Loucy (cell line): ENCODE measurements at regions not wholly inside any gene's neighbourhood (a gene's known extent, or its start where the extent isn't known, plus 50 kb on each side); places are given as distances from the start of the nearest gene placed in this dataset.
"Not testable (repeated sequence)": the region's sequence is repeated elsewhere in the genome, so short reads cannot be mapped to it uniquely, and the experiment has no call there.

ENCODE experiments used
- H2AFZ ChIP-seq: fragments of 200-600 bp; sonication (generic); 2 replicates; pipeline ENCODE4 v1.6.0; 2016; ENCODE audit warnings: antibody characterized with exemption, mild to moderate bottlenecking, low read length, moderate library complexity
- H3F3A ChIP-seq: fragments of 200-600 bp; 2 replicates; pipeline ENCODE4 v1.6.0; 2016; ENCODE audit warnings: antibody characterized with exemption, low read depth, mild to moderate bottlenecking
- H3K27me3 ChIP-seq: fragments of 200-600 bp; sonication (generic); 2 replicates; pipeline ENCODE4 v1.6.1; 2014; ENCODE audit warnings: low read length, mild to moderate bottlenecking; ENCODE audit not compliant: insufficient read depth, poor library complexity, severe bottlenecking
- H3K36me3 ChIP-seq: fragments of 200-600 bp; sonication (generic); 2 replicates; pipeline ENCODE4 v1.6.1; 2016; ENCODE audit warnings: low read length; ENCODE audit not compliant: insufficient read depth
- H3K4me1 ChIP-seq: fragments of 200-600 bp; sonication (generic); 2 replicates; pipeline ENCODE4 v1.5.1; 2014; ENCODE audit warnings: low read length, mild to moderate bottlenecking; ENCODE audit not compliant: insufficient read depth, poor library complexity, severe bottlenecking
- H3K4me2 ChIP-seq: fragments of 200-600 bp; sonication (generic); 2 replicates; pipeline ENCODE4 v1.6.0; 2014; ENCODE audit warnings: antibody characterized with exemption, low read length, low read depth, mild to moderate bottlenecking; ENCODE audit not compliant: poor library complexity, severe bottlenecking
- H3K4me3 ChIP-seq: fragments of 200-600 bp; sonication (generic); 2 replicates; pipeline ENCODE4 v1.5.1; 2014; ENCODE audit warnings: low read length, mild to moderate bottlenecking, mixed read lengths; ENCODE audit not compliant: poor library complexity, severe bottlenecking
- H3K79me2 ChIP-seq: fragments of 200-600 bp; sonication (generic); 2 replicates; pipeline ENCODE4 v1.6.1; 2014; ENCODE audit warnings: low read length; ENCODE audit not compliant: insufficient read depth
- H3K9ac ChIP-seq: fragments of 200-600 bp; sonication (generic); 2 replicates; pipeline ENCODE4 v1.6.0; 2014; ENCODE audit warnings: mild to moderate bottlenecking, low read depth, low read length, moderate library complexity; ENCODE audit not compliant: poor library complexity, severe bottlenecking
- H3K9me2 ChIP-seq: fragments of 200-600 bp; sonication (generic); replicated peaks from 2 replicates; pipeline ENCODE4 v1.6.1; 2016; ENCODE audit warnings: low read depth, low read length, mixed read lengths
- H3K9me3 ChIP-seq: fragments of 200-600 bp; sonication (generic); 2 replicates; pipeline ENCODE4 v1.6.1; 2014; ENCODE audit warnings: mild to moderate bottlenecking, antibody characterized with exemption, low read length, low read depth; ENCODE audit not compliant: insufficient read depth
- H4K20me1 ChIP-seq: fragments of 200-600 bp; sonication (generic); 2 replicates; pipeline ENCODE4 v1.6.0; 2014; ENCODE audit warnings: antibody characterized with exemption, low read length, mild to moderate bottlenecking; ENCODE audit not compliant: insufficient read depth, poor library complexity, severe bottlenecking

DNA sequence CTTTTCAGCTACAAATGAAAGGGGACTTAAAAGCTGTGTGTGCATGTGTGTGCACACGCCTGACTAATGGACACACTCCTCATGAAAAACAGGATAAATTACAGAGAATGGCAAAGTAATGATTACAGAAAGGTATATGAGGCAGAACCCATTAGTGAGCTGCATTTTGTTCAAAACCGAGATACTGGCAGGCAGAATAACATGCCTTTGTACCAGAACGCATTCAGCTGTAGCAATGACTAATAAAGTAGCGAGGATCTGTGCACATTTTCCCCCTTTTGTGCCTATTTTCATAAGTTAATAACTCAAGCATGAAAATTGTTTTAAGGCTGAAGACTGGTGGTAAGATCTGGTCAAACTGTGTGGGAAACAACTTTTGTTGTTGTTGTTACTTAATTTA lies 165.7 kb upstream of the PLGLB2 start:
- not testable (repeated sequence) for H3K9ac ChIP-seq, H3K4me2 ChIP-seq, H3K4me3 ChIP-seq, H3K4me1 ChIP-seq, H3K36me3 ChIP-seq, H3F3A ChIP-seq, H2AFZ ChIP-seq, H3K79me2 ChIP-seq, H4K20me1 ChIP-seq, H3K27me3 ChIP-seq, H3K9me2 ChIP-seq, H3K9me3 ChIP-seq

- H3K9me3 ChIP-seq, H3K9me2 ChIP-seq, H3K9ac ChIP-seq, H3K36me3 ChIP-seq, H3K27me3 ChIP-seq, H3K4me3 ChIP-seq, H2AFZ ChIP-seq, H3F3A ChIP-seq, H3K4me2 ChIP-seq, H3K79me2 ChIP-seq, H4K20me1 ChIP-seq, H3K4me1 ChIP-seq: not testable (repeated sequence)
Observed at GRCh38 chr2:87582579-87582978, 165.3 kb upstream of the PLGLB2 start.

DNA sequence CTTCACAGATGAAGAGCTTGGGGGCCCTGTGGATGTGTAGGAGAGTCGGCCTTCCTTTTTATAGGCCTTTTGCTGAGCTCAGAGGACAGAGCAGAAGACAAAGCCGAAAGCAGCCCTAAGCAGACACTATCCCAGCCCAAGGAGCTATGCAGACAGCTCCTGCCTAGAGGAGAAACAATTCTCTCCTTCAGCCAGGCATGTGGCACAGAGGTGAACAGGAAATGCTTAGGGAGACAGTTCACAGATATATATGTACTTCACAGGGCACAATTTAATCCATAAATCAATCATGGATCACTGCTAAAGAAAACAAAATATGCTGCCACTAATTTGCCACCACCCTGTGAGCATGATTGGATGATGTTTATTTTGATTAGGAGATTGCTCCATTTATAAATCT lies 164.5 kb upstream of the PLGLB2 start:
- not testable (repeated sequence) for H4K20me1 ChIP-seq, H3K36me3 ChIP-seq, H3K27me3 ChIP-seq, H3K9me2 ChIP-seq, H3K4me2 ChIP-seq, H3K79me2 ChIP-seq, H3K9me3 ChIP-seq, H2AFZ ChIP-seq, H3K4me1 ChIP-seq, H3F3A ChIP-seq, H3K4me3 ChIP-seq, H3K9ac ChIP-seq

DNA sequence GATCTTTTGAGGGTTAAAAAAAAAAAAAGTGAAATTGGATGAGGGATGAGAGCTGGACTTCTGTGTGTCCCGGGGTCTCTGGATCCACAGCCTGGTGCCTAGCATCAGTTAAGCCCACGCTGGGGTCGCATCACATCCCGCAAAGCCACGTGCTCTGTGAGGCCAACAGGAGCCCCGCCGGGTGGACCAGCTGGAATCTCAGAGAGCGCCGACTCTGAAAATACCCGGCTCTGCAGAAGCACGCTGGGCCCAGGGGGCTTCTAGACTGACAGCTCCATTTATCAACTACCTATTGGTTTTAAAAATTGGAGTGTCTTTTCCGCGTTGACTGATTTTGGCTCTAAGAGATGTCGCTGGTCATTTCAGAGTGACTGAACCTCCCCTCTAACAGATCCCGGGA lies 164.1 kb upstream of the PLGLB2 start:
- H3K9me3 ChIP-seq, H3K4me2 ChIP-seq: not testable (repeated sequence)

GRCh38 chr2:87584268-87584906 lies 163.5 kb upstream of the PLGLB2 start:
- not testable (repeated sequence) for H3K4me1 ChIP-seq, H3K79me2 ChIP-seq, H3K9me2 ChIP-seq, H4K20me1 ChIP-seq, H3K27me3 ChIP-seq, H3K4me2 ChIP-seq, H3K4me3 ChIP-seq, H3F3A ChIP-seq, H3K36me3 ChIP-seq, H2AFZ ChIP-seq, H3K9me3 ChIP-seq, H3K9ac ChIP-seq

More for the DNA sequence above, 164.1 kb upstream of the PLGLB2 start:
- not testable (repeated sequence) for H3K27me3 ChIP-seq, H3K79me2 ChIP-seq, H4K20me1 ChIP-seq, H3K4me3 ChIP-seq, H2AFZ ChIP-seq, H3F3A ChIP-seq, H3K4me1 ChIP-seq, H3K9me2 ChIP-seq, H3K36me3 ChIP-seq, H3K9ac ChIP-seq

- not testable (repeated sequence) for H2AFZ ChIP-seq, H3K4me3 ChIP-seq, H3K9me3 ChIP-seq, H3K36me3 ChIP-seq, H3K79me2 ChIP-seq, H3K27me3 ChIP-seq, H3K4me2 ChIP-seq, H3K9me2 ChIP-seq, H4K20me1 ChIP-seq, H3F3A ChIP-seq, H3K9ac ChIP-seq, H3K4me1 ChIP-seq
Observed at GRCh38 chr2:87587934-87588333, 160.0 kb upstream of the PLGLB2 start.

DNA sequence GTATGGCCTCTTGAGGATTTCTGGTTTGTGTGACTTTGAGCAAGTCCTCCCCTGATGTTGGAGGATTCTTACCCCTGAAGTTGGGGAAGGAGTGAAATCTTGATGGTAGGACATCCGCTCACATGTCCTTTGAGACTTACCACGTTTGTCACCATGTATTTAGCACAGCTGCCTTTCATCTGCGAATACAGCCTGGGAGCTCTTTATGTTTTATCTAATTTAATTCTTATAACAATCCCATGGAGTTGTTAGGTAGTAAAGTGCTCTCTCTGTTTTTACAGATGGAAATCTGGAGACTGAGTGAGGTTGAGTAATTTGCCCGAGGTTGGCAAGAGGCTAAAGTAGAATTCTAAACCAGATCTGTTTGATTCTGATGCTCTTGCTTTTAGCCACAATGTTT lies 154.9 kb upstream of the PLGLB2 start:
- not testable (repeated sequence) for H2AFZ ChIP-seq, H3K9me3 ChIP-seq, H3K4me3 ChIP-seq, H3K79me2 ChIP-seq, H3K9ac ChIP-seq, H3K27me3 ChIP-seq, H3F3A ChIP-seq, H3K4me2 ChIP-seq, H3K9me2 ChIP-seq, H3K4me1 ChIP-seq, H4K20me1 ChIP-seq, H3K36me3 ChIP-seq
